ENCODE measurements at regions not wholly inside any gene's neighbourhood (a gene's known extent, or its start where the extent isn't known, plus 50 kb on each side); places are given as distances from the start of the nearest gene placed in this dataset.
"Not testable (repeated sequence)": the region's sequence is repeated elsewhere in the genome, so short reads cannot be mapped to it uniquely, and the experiment has no call there.

- Histone ChIP-seq H3K4me3 (ENCODE audit: severe bottlenecking) (no peak overlapping the region), H3K27me3 (ENCODE audit: insufficient read depth, poor library complexity, severe bottlenecking) (no peaks in the 10 kb centered on the region), H3K36me3 (ENCODE audit: low read depth) (no peaks in the 10 kb centered on the region), H3K27ac (ENCODE audit: poor library complexity, severe bottlenecking) (no peak overlapping the region), H3K9me3 (ENCODE audit: severe bottlenecking) (no peaks in the 10 kb centered on the region), H3K4me1 (ENCODE audit: insufficient read depth, poor library complexity, severe bottlenecking) (no peaks in the 10 kb centered on the region)
- DNase-seq (ENCODE audit: low spot score) (no peak), ATAC-seq (ENCODE audit: low read depth) (no peak)
- TF ChIP-seq CTCF (IDR thresholded peaks at IDR 0.05; ENCODE audit: poor library complexity, severe bottlenecking) = no peak
Observed at GRCh38 chr2:184993746-184994145, 395.4 kb downstream of the ZNF804A start.

GRCh38 chr2:185006481-185006880, 408.2 kb downstream of the ZNF804A start:
- no peak for TF ChIP-seq CTCF (IDR thresholded peaks at IDR 0.05; ENCODE audit: poor library complexity, severe bottlenecking)
- Histone ChIP-seq H3K9me3 (ENCODE audit: severe bottlenecking) (no peaks in the 10 kb centered on the region), H3K4me1 (ENCODE audit: insufficient read depth, poor library complexity, severe bottlenecking) (no peaks in the 10 kb centered on the region), H3K4me3 (ENCODE audit: severe bottlenecking) (no peak overlapping the region), H3K36me3 (ENCODE audit: low read depth) (no peaks in the 10 kb centered on the region), H3K27ac (ENCODE audit: poor library complexity, severe bottlenecking) (no peak overlapping the region), H3K27me3 (ENCODE audit: insufficient read depth, poor library complexity, severe bottlenecking) (no peaks in the 10 kb centered on the region)
- ATAC-seq (ENCODE audit: low read depth) (no peak), DNase-seq (ENCODE audit: low spot score) (no peak)

GRCh38 chr2:185012643-185013042, 414.3 kb downstream of the ZNF804A start:
- ATAC-seq (ENCODE audit: low read depth) = no peak

GRCh38 chr2:185014076-185014475, 415.7 kb downstream of the ZNF804A start:
- DNase-seq (ENCODE audit: low spot score) (no peak), ATAC-seq (ENCODE audit: low read depth) (no peak)
- Histone ChIP-seq H3K27me3 (ENCODE audit: insufficient read depth, poor library complexity, severe bottlenecking) (no peaks in the 10 kb centered on the region), H3K27ac (ENCODE audit: poor library complexity, severe bottlenecking) (no peak overlapping the region), H3K36me3 (ENCODE audit: low read depth) (no peaks in the 10 kb centered on the region), H3K4me1 (ENCODE audit: insufficient read depth, poor library complexity, severe bottlenecking) (no peaks in the 10 kb centered on the region), H3K4me3 (ENCODE audit: severe bottlenecking) (no peak overlapping the region), H3K9me3 (ENCODE audit: severe bottlenecking) (peaks cover 5% of the 10 kb centered on the region)
- no peak for TF ChIP-seq CTCF (IDR thresholded peaks at IDR 0.05; ENCODE audit: poor library complexity, severe bottlenecking)

More at GRCh38 chr2:185012643-185013042, 414.3 kb downstream of the ZNF804A start:
- H3K4me1 ChIP-seq (ENCODE audit: insufficient read depth, poor library complexity, severe bottlenecking) = no peaks in the 10 kb centered on the region
- no peaks in the 10 kb centered on the region for H3K27me3 ChIP-seq (ENCODE audit: insufficient read depth, poor library complexity, severe bottlenecking)
- H3K27ac ChIP-seq (ENCODE audit: poor library complexity, severe bottlenecking) = no peak overlapping the region
- TF ChIP-seq CTCF (IDR thresholded peaks at IDR 0.05; ENCODE audit: poor library complexity, severe bottlenecking) = no peak
- H3K4me3 ChIP-seq (ENCODE audit: severe bottlenecking) = no peak overlapping the region
- DNase-seq (ENCODE audit: low spot score) = no peak
- H3K36me3 ChIP-seq (ENCODE audit: low read depth) = no peaks in the 10 kb centered on the region
- peaks cover 5% of the 10 kb centered on the region for H3K9me3 ChIP-seq (ENCODE audit: severe bottlenecking)

GRCh38 chr2:185025891-185026290, 427.6 kb downstream of the ZNF804A start:
- not testable (repeated sequence) for H3K9me3 ChIP-seq (ENCODE audit: severe bottlenecking); DNase-seq (ENCODE audit: low spot score); H3K27ac ChIP-seq (ENCODE audit: poor library complexity, severe bottlenecking); H3K4me3 ChIP-seq (ENCODE audit: severe bottlenecking); ATAC-seq (ENCODE audit: low read depth); H3K27me3 ChIP-seq (ENCODE audit: insufficient read depth, poor library complexity, severe bottlenecking); H3K4me1 ChIP-seq (ENCODE audit: insufficient read depth, poor library complexity, severe bottlenecking); H3K36me3 ChIP-seq (ENCODE audit: low read depth)
